GM21526 (cell line): ENCODE measurements at regions not wholly inside any gene's neighbourhood (a gene's known extent, or its start where the extent isn't known, plus 50 kb on each side); places are given as distances from the start of the nearest gene placed in this dataset.
"Not testable (repeated sequence)": the region's sequence is repeated elsewhere in the genome, so short reads cannot be mapped to it uniquely, and the experiment has no call there.

Source experiments
- ATAC-seq: cut with Tn5 transposase; IDR thresholded peaks from one replicate; pipeline ENCODE4 v1.9.1; 2021; ENCODE audit warnings: moderate library complexity; ENCODE audit not compliant: unreplicated experiment, low FRiP score

DNA sequence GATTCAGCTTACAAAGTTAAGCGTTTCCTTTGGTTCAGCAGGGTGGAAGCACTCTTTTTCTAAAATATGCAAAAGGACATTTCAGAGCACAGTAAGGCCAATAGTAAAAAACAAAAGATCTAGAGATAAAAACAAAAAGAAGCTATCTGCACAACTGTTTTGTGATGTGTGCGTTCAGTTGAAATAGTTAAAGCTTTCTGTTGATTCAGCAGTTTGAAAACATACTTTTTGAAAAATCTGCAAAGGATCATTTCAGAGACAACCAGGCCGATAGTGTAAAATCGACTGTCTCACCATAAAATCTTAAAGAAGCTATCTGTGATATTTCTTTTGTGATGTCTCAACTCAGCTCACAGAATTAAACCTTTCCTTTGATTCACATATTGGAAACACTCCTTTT, 300.0 kb upstream of the ALG10B start:
- ATAC-seq: no peak

DNA sequence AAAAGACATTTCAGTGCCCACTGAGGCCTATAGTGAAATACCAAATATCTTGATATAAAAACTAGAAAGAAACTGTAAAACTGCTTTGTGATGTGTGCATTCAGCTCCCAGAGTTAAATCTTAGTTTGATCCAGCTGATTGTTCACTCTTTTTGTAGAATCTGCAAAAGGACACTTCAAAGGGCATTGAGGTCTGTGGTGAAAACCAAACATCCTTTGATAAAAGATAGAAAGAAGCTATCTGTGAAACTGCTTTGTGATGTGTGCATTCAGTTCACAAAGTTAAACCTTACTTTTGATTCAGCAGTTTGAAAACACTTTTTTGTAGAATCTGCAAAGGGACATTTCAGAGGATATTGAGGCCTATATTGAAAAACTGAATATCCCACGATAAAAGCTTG, 290.7 kb upstream of the ALG10B start:
- no peak for ATAC-seq

DNA sequence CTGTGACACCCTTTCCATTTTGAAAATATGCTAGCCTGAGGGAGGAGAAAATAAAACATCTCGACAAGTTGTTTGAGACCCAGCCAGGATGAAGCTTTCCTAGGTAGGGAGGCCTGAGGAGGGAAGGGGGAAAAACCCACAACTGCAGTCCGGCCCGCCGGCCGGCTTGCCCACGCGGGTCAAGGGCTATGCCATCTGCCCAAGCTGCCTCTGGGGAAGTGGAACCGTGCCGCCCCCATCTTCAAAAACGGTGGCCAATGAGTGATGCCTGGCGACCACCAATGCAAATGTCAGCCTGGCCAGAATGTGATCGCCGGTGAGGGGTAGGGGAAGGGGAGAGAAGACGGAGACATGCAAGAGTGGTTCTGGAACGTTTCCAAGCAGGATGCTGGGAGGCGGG, 263.5 kb upstream of the ALG10B start:
- ATAC-seq: no peak

DNA sequence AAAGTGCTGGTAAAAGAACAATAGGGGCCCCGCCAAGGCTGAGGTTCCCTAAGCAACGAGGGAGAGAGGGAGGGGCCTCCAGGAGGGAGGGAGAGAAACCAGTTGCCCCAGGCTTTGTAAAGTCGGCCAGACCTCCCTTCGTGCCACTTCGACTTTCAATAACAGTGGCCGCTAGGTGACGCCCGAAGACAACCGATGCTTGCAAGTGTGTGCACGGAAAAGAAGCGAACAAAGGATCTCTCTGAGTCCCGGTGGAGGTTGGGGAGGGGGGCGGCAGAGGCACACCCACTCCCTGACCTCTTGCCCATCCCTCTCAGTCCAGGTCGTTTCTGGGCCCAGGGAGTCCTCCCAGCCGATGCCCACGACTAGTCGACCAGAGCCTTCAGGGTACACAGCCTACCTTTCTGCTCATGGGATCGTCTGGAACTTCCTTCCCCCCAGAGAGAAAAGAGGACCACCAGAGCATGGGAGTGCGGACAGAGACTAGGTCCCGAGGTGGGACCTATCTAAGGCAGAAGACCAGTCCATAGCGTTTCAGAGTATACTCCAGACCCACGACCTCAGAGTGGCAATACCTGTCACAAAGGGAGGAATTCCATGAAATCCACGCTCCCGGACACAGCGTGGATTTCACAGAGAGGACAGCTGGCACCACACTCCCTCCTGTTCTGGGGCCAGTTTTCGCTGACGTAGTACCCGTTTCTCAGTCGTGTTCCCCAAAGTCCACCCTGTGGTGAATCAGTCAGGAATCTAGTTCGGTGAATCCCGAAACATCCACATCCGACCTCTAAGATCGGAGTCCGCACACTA, 262.7 kb upstream of the ALG10B start:
- ATAC-seq: no peak

DNA sequence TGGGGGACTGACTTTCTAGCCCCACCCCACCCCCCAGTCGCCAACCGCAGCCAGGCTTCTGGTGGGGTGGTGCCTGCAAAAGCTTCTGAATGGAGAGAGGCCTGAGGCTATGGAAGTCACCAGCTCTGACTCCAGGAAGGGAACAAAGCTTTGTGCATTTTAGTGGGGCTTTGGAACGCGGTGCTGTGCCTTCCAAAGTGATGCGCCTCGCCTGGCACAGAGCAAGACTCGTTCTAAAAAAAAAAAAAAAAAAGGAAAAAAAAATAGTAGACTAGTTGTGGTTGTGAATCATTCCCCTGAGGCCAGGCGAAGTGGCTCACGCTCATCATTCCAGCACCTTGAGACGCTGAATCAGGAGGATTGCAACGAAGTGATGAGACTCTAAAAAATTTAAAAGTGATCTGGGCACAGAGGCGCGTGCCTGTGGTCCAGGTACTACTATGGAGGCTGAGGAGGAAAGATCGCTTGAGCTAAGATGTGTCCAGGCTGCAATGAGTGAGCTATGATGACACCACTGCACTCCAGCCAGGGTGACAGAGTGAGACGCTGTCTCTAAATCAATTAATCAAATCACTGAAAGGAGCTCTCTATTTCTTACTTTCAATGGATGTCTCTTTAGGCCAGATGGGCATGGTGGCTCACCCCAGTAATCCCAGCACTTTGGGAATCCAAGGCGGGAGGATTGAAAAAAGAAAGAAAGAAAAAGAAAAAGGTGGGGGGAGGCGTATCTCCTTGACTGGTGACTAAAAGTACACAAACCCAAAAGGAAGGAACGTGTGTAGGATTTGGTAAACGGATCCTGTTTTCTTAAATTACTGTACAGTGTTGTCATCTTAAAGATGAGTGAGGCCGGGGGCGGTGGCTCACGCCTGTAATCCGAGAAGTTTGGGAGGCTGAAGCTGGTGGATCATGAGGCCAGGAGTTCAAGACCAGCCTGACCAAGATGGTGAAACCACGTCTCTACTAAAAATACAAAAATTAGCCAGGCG, 259.6 kb upstream of the ALG10B start:
- ATAC-seq: no peak

DNA sequence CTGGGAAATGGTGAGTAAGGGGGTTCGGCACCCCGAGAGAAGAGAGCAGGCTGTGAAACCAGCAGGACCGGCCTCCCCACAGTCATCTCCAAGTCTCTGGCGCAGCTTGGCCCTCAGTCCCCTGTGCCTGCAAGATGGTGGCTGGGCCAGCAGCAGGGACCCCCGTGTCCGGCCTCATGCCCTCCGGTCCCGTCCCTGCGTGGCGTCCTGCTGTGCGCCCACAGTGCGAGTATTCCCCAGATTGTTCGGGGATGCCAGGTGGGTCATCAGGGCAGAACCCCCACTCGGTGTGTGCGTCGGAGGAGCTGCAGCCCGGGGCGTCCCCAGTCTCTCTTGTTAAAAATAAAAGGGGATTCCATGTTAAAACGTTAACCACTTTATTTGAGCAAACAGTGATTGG, 216.9 kb upstream of the ALG10B start:
- ATAC-seq: no peak

DNA sequence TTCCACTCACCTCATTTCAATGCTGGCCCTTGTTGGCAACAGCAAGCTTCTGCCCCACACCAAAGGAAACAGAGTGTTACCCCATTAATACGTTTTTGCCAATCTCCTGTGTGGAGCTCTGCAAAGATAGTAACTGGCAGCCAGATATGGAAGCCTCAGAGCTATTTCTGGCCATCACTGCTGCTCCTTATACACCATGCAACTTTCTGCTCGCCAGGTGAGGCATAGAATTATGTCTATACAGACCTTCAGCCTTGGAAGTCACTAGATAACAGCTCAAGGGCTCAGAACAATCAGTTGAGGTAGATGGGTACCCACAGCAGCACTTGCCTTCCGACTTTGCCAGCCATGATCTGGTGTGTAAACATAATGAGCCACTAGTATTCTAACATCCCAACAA, 214.8 kb upstream of the ALG10B start:
- no peak for ATAC-seq

DNA sequence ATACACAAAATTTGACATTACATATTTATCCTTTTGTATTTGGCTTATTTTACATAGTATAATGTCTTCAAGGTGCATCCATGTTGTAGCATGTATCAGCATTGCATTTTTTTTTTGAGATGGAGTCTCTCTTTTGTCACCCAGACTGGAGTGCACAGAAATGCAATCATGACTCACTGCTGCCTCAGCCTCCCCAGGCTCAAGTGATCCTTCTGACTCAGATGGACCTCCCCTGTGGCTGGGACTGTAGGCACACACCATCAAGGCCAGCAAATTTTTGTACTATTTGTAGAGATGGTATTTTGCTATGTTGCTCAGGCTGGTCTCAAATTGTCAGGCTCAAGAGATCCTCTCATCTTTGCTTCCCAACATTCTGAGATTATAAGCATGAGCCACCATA, 214.4 kb upstream of the ALG10B start:
- no peak for ATAC-seq

DNA sequence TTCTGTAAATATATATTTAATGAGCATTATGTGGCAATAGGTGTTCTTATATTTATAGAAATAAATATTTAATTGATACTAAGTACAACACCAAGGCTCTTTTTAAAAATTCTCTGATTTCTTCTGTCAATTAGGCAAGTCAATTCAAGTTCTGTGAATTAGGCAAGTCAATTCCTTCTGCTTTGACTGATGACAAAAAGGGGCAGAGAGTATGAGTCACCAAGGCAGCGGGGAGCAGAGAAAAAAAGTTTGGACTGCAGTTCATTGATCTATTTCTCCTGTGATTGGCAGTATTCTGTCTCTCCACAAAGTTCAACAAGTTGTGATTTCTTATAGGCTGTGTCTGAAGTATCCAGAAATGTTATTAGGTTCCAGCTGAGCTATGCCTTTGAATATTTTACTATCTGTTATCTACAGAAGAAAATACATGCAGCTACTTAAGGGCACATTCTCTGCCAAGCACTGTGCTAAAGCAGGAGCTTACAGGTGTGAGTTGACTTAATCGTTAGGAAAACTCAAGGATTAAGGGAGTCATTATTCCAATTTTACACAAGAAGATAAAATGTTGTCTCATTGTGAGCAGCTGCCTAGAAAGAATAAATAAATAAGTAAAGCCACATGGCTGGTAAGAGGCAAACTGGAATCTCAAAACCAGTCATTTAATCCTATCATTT, 206.4 kb upstream of the ALG10B start:
- no peak for ATAC-seq

DNA sequence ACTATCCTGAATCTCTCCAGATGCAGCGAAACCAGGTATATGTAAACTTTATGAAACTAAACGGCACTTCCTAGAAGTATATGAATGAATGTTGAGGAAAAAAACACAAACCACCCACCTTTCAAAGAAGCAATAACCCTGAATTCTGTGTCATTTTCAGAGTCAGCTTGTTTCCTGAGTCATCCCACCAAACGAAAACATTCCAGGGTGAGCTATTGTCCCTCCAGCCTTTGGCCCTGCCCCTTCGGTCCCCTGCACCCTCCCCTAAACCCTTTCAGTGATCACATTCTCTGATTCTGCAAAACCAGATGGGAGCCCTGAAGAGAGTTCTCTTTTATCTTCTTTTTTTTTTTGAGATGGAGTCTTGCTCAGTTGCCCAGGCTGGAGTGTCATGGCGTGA, 202.6 kb upstream of the ALG10B start:
- no peak for ATAC-seq

DNA sequence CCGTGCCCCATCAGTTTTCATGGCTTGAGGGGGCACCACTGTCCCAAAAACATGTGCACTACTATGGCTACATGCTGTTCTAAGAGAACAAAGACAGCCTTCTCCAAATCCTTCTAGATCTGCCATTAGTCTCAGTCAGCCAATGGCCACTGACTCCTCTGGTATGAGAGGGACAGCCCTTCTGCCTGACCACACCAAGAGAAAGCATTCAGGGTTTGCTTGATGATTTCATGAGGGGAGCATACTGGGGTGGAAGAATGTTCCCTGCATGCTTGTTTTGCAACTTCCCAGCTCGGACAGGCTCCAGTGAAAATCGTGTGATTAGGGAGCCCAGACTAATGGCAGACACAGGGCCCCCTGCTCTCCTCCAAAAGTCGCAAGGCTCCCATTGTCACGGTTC, 199.6 kb upstream of the ALG10B start:
- ATAC-seq: no peak

DNA sequence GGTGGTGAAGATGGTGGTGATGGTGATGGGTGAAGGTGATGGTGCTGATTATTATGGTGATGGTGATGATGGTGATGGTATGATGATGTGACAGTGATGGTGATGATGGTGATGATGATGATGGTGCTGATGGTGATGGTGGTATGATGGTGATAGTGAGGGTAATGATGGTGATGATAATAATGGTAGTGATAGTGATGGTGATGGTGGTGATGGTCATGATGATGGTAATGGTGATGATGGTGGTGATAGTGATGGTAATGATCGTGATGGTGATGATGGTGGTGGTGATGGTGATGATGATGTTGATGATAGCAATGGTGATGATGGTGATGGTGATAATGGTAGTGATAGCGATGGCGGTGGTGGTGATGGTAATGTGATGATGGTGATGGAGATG, 197.9 kb upstream of the ALG10B start:
- ATAC-seq: no peak

DNA sequence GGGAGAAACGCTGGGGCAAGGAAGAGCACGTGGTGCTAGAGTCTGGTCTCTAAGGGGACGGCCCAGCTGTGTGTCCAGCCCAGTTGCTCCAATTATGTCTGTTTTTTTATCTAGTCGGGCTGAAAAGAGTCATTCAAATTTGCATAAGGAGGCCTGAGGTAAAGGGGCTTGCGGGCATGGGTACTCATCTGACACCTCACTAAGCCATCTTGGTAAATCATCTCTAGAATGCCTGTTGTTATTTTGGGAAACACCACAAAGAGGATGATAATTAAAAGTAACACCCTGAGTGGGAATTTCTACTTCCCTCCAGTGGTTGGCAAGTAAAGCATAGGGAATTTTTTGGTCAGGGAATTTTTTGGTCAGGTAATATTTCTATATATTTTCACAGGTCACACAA, 196.1 kb upstream of the ALG10B start:
- ATAC-seq: no peak

DNA sequence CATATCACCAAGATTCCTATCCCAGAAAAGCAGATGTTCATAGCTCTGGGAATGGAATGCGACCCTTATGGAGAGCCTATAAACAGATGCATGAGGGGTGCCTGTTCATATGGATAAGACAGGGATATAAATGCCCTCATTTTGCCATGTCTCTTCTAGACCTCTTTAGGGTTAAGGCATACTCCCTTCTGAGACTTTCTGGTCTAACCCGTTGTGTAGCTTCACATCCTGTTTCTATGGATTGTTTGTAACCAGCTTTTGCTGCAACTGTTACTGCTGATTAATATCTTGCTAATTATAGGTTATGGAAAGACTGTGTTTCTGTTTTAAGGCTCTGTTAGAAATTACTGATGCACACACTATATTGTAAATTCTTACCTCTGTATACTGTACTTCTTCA, 193.5 kb upstream of the ALG10B start:
- not testable (repeated sequence) for ATAC-seq

DNA sequence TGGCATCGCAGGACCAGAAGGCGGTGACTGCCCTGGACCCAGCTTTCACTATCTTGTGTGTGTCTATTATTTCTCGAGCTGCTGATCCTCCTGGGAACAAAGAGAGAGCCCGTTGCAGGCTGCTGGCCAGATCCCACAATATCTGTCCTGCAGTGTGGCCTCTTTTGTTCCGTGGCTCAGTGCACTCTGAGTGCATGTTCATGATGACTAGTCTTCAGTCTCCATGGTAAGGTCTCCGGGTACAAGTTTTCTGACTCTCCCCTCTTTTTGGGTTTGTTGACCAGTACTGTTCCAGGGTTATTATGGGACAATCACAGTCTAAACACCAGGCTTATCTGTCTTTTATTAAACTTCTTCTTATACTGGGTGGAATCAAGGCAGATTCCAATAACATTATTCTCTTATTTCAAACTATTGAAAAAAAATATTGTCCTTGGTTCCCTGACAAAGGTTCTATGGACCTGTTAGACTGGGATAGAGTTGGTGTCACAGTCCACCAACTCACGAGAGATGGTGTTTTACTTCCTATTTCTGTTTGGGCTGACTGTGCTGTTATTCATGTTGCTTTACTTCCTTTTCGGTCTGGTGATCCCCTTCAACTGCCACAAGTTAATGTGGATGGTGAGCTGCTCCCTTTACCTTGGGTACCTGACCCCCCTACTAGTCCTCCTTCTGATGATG, 192.9 kb upstream of the ALG10B start:
- no peak for ATAC-seq

DNA sequence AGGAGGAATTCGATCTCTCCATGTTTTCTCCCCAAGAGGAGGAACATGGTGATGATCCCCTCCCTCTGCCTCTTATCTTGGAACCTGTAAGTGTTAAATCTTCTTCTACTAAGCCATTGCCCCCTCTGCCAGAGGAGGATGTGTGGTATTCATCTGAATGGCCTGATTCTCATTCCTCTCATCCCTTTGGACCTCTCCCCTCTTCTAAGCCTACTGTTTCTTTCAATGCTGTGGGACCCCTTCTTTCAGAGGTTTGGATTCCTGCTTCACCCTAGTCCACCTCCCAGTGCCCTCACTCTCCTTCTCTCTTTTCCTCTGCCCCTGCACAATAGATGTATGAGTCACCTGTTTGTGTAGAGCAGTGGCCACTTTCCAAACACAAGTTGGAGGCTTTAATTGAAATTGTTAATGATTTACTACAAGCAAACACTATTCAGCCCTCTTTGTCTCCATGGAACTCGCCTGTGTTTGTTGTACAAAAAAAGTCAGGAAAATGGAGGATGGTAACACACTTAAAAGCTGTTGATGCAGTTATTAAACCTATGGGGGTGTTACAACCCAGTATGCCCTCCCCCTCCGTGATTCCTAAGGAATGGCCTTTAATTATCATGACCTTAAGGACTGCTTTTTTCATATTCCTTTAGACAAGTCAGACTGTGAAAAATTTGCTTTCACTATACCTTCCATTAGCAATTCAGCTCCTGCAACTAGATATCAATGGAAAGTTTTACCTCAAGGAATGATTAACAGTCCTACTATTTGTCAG, 192.1 kb upstream of the ALG10B start:
- no peak for ATAC-seq

DNA sequence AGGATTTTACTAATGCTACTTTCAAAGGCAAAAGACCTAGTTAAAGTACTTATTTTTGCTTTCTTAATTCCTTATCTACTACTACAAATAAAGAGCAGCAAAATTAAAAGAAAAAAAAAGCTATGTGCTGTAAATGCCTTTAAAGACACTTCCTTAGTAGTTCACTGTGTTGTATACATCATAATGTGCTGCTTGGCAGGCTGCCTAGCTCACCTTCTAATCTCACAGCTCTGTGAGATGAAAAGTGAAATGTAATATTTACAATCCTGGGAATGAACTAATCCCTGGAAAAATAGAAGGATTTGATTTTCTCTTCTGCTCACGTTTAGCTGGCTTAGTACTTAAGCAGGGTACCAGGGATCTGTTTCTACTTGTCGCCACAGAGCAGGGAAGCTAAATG, 184.4 kb upstream of the ALG10B start:
- no peak for ATAC-seq

DNA sequence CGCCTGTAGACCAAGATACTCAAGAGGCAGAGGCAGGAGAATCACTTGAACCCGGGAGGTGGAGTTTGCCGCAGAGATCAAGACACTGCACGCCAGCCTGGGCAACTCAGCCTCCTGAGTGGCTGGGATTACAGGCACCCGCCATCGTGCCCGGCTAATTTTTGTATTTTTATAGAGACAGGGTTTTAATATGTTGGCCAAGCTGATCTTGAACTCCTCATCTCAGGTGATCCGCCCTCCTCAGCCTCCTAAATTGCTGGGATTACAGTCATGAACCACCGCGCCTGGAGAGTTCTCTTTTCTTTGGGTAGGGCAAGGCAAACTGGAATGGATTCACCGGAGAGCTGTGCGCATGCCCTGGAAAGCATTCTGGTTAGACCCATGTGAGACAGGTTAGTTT, 179.3 kb upstream of the ALG10B start:
- no peak for ATAC-seq

DNA sequence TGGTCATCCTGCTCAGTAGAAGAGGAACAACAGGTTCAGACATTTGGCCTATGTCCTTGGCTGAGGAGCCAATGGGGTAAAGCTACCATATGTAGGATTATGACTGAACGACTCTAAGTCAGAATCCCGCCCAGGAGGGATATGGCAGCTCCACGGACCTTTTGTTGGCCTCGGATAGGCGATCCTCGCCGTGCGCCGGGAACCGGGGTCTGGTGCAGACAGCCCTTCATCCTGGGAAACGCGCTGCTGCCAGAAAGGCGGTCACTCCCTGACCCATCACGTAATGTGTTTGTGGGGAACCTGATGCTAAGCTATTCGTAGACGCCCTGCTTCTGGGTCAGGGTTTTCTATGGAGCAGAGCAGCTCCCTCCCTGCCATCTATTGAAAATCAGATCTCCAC, 178.9 kb upstream of the ALG10B start:
- no peak for ATAC-seq
